ENCODE measurements at regions not wholly inside any gene's neighbourhood (a gene's known extent, or its start where the extent isn't known, plus 50 kb on each side); places are given as distances from the start of the nearest gene placed in this dataset.

GRCh38 chr16:17668386-17668785 lies 197.6 kb upstream of the XYLT1 start:
- TF ChIP-seq CTCF (IDR thresholded peaks at IDR 0.05 in 4 of 5, conservative IDR thresholded peaks at IDR 0.05 in 1 of 5) (no peak), POLR2A (IDR thresholded peaks at IDR 0.05) (no peak)
